ENCODE measurements at regions not wholly inside any gene's neighbourhood (a gene's known extent, or its start where the extent isn't known, plus 50 kb on each side); places are given as distances from the start of the nearest gene placed in this dataset.

DNA sequence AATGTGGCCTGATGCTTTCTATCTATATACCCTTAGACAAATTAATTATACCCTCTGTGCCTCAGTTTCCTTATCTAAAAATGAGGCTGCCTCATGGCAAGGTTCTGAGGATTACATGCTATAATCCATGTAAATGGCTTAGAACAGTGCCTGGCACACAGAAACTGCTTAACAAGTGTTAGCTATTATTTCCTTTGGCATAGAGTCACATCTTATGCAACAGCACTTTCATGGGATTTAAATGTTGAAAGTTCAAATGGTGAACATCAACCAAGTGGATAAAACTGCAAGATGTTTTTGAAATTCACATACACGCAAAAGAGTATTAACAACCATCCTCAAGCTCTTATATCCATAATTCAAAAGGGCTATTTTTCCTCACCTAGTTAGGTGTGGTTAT lies 202.8 kb upstream of the JAG1 start:
- no peak overlapping the region for H3K27ac Mint-ChIP-seq
- H3K79me2 ChIP-seq (replicated peaks; ENCODE audit: insufficient read depth): no peaks in the 10 kb centered on the region
- DNase-seq (ENCODE audit: low spot score): no peak
- H2AFZ ChIP-seq: no peak overlapping the region
- H3K36me3 ChIP-seq (ENCODE audit: insufficient read depth): no peaks in the 10 kb centered on the region
- H3K27me3 ChIP-seq (ENCODE audit: insufficient read depth): no peaks in the 10 kb centered on the region
- H3K4me1 Mint-ChIP-seq: peaks cover 2% of the 10 kb centered on the region; the same call in 1 of the 3 replicates
- no peak overlapping the region for H3K27ac ChIP-seq (ENCODE audit: low read depth)
- no peaks in the 10 kb centered on the region for H3F3A ChIP-seq (replicated peaks; ENCODE audit: low read depth)
- H3K27me3 Mint-ChIP-seq (ENCODE audit: insufficient read depth, low read depth, poor library complexity): no peaks in the 10 kb centered on the region
- H3K9me2 ChIP-seq (ENCODE audit: insufficient read depth): peaks cover 9% of the 10 kb centered on the region; the same call in 1 of the 2 replicates
- H3K4me2 ChIP-seq: no peak overlapping the region
- no peaks in the 10 kb centered on the region for H3K4me1 ChIP-seq (ENCODE audit: insufficient read depth)
- no peak for ATAC-seq
- no peaks in the 10 kb centered on the region for H3K9me3 Mint-ChIP-seq
- H4K20me1 ChIP-seq (replicated peaks; ENCODE audit: insufficient read depth): no peaks in the 10 kb centered on the region
- no peak overlapping the region for H3K4me3 Mint-ChIP-seq
- no peak for TF ChIP-seq EZH2phosphoT487 (IDR thresholded peaks at IDR 0.05; ENCODE audit: unreplicated experiment)
- no peak for TF ChIP-seq JUNB (IDR thresholded peaks at IDR 0.05; ENCODE audit: unreplicated experiment)
- no peak for TF ChIP-seq EZH2 (IDR thresholded peaks at IDR 0.05; ENCODE audit: low read depth, unreplicated experiment)
- no peak for TF ChIP-seq CREB1 (CRISPR knock-in tag; IDR thresholded peaks at IDR 0.05; ENCODE audit: low read depth)
- no peak for TF ChIP-seq POLR2AphosphoS5 (IDR thresholded peaks at IDR 0.05; ENCODE audit: low read depth)
- no peak for TF ChIP-seq ETS1 (IDR thresholded peaks at IDR 0.05)
- TF ChIP-seq NANOG (IDR thresholded peaks at IDR 0.05; ENCODE audit: borderline replicate concordance): no peak
- no peak for TF ChIP-seq ZNF114 (CRISPR knock-in tag; IDR thresholded peaks at IDR 0.05)
- TF ChIP-seq ZNF331 (CRISPR knock-in tag; IDR thresholded peaks at IDR 0.05; ENCODE audit: low read depth): no peak
- TF ChIP-seq, protein P1, sequence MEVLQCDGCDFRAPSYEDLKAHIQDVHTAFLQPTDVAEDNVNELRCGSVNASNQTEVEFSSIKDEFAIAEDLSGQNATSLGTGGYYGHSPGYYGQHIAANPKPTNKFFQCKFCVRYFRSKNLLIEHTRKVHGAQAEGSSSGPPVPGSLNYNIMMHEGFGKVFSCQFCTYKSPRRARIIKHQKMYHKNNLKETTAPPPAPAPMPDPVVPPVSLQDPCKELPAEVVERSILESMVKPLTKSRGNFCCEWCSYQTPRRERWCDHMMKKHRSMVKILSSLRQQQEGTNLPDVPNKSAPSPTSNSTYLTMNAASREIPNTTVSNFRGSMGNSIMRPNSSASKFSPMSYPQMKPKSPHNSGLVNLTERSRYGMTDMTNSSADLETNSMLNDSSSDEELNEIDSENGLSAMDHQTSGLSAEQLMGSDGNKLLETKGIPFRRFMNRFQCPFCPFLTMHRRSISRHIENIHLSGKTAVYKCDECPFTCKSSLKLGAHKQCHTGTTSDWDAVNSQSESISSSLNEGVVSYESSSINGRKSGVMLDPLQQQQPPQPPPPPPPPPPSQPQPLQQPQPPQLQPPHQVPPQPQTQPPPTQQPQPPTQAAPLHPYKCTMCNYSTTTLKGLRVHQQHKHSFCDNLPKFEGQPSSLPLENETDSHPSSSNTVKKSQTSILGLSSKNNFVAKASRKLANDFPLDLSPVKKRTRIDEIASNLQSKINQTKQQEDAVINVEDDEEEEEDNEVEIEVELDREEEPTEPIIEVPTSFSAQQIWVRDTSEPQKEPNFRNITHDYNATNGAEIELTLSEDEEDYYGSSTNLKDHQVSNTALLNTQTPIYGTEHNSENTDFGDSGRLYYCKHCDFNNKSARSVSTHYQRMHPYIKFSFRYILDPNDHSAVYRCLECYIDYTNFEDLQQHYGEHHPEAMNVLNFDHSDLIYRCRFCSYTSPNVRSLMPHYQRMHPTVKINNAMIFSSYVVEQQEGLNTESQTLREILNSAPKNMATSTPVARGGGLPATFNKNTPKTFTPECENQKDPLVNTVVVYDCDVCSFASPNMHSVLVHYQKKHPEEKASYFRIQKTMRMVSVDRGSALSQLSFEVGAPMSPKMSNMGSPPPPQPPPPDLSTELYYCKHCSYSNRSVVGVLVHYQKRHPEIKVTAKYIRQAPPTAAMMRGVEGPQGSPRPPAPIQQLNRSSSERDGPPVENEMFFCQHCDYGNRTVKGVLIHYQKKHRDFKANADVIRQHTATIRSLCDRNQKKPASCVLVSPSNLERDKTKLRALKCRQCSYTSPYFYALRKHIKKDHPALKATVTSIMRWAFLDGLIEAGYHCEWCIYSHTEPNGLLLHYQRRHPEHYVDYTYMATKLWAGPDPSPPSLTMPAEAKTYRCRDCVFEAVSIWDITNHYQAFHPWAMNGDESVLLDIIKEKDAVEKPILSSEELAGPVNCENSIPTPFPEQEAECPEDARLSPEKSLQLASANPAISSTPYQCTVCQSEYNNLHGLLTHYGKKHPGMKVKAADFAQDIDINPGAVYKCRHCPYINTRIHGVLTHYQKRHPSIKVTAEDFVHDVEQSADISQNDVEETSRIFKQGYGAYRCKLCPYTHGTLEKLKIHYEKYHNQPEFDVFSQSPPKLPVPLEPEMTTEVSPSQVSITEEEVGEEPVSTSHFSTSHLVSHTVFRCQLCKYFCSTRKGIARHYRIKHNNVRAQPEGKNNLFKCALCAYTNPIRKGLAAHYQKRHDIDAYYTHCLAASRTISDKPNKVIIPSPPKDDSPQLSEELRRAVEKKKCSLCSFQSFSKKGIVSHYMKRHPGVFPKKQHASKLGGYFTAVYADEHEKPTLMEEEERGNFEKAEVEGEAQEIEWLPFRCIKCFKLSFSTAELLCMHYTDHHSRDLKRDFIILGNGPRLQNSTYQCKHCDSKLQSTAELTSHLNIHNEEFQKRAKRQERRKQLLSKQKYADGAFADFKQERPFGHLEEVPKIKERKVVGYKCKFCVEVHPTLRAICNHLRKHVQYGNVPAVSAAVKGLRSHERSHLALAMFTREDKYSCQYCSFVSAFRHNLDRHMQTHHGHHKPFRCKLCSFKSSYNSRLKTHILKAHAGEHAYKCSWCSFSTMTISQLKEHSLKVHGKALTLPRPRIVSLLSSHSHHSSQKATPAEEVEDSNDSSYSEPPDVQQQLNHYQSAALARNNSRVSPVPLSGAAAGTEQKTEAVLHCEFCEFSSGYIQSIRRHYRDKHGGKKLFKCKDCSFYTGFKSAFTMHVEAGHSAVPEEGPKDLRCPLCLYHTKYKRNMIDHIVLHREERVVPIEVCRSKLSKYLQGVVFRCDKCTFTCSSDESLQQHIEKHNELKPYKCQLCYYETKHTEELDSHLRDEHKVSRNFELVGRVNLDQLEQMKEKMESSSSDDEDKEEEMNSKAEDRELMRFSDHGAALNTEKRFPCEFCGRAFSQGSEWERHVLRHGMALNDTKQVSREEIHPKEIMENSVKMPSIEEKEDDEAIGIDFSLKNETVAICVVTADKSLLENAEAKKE (CRISPR knock-in tag; IDR thresholded peaks at IDR 0.05): no peak
- TF ChIP-seq, protein P2, sequence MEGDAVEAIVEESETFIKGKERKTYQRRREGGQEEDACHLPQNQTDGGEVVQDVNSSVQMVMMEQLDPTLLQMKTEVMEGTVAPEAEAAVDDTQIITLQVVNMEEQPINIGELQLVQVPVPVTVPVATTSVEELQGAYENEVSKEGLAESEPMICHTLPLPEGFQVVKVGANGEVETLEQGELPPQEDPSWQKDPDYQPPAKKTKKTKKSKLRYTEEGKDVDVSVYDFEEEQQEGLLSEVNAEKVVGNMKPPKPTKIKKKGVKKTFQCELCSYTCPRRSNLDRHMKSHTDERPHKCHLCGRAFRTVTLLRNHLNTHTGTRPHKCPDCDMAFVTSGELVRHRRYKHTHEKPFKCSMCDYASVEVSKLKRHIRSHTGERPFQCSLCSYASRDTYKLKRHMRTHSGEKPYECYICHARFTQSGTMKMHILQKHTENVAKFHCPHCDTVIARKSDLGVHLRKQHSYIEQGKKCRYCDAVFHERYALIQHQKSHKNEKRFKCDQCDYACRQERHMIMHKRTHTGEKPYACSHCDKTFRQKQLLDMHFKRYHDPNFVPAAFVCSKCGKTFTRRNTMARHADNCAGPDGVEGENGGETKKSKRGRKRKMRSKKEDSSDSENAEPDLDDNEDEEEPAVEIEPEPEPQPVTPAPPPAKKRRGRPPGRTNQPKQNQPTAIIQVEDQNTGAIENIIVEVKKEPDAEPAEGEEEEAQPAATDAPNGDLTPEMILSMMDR (conservative IDR thresholded peaks at IDR 0.05; ENCODE audit: low read depth in 2 of 2): no peak
- TF ChIP-seq STAT1 (IDR thresholded peaks at IDR 0.05; ENCODE audit: unreplicated experiment): no peak
- TF ChIP-seq REST (IDR thresholded peaks at IDR 0.05; ENCODE audit: unreplicated experiment): no peak
- no peak overlapping the region for H3K4me3 ChIP-seq
- no peaks in the 10 kb centered on the region for H3K36me3 Mint-ChIP-seq (ENCODE audit: low read depth)

Data from GM23338 (cell line).